T follicular helper cell (primary cell): ENCODE measurements at regions not wholly inside any gene's neighbourhood (a gene's known extent, or its start where the extent isn't known, plus 50 kb on each side); places are given as distances from the start of the nearest gene placed in this dataset.

Experiments used
- DNase-seq: peaks from one replicate; pipeline ENCODE4 v3.0.0-alpha.2; 2020; ENCODE audit warnings: low read depth

GRCh38 chr6:28736121-28736520 is 187.7 kb downstream of the TRIM27 start:
- DNase-seq = no peak

GRCh38 chr6:28737750-28738395 is 185.9 kb downstream of the TRIM27 start:
- no peak for DNase-seq

- no peak for DNase-seq
Measured at GRCh38 chr6:28738396-28738765, 185.4 kb downstream of the TRIM27 start.

- no peak for DNase-seq
Measured at GRCh38 chr6:28741363-28741762, 182.4 kb downstream of the TRIM27 start.

- no peak for DNase-seq
Measured at GRCh38 chr6:28742668-28743270, 181.0 kb downstream of the TRIM27 start.

GRCh38 chr6:28743271-28743789 is 180.5 kb downstream of the TRIM27 start:
- no peak for DNase-seq

- no peak for DNase-seq
Measured at GRCh38 chr6:28747083-28747630, 176.6 kb downstream of the TRIM27 start.

GRCh38 chr6:28747631-28748157 is 176.1 kb downstream of the TRIM27 start:
- no peak for DNase-seq

GRCh38 chr6:28748192-28748591 is 175.6 kb downstream of the TRIM27 start:
- DNase-seq = no peak

- DNase-seq = no peak
Measured at GRCh38 chr6:28750926-28751458, 172.8 kb downstream of the TRIM27 start.

GRCh38 chr6:28751514-28751913 is 172.3 kb downstream of the TRIM27 start:
- DNase-seq = no peak

- no peak for DNase-seq
Measured at GRCh38 chr6:28751963-28752350, 171.8 kb downstream of the TRIM27 start.

GRCh38 chr6:28757429-28758045 is 166.2 kb downstream of the TRIM27 start:
- no peak for DNase-seq

- DNase-seq = no peak
Measured at GRCh38 chr6:28758046-28758817, 165.6 kb downstream of the TRIM27 start.

- DNase-seq = no peak
Measured at GRCh38 chr6:28758818-28759235, 165.0 kb downstream of the TRIM27 start.

GRCh38 chr6:28764014-28764723 is 159.6 kb downstream of the TRIM27 start:
- DNase-seq = no peak

GRCh38 chr6:28764761-28765282 is 159.0 kb downstream of the TRIM27 start:
- no peak for DNase-seq

- DNase-seq = no peak
Measured at GRCh38 chr6:28765978-28766351, 157.8 kb downstream of the TRIM27 start.

- DNase-seq = no peak
Measured at GRCh38 chr6:28766426-28766825, 157.4 kb downstream of the TRIM27 start.

- no peak for DNase-seq
Measured at GRCh38 chr6:28767133-28767532, 156.7 kb downstream of the TRIM27 start.

- no peak for DNase-seq
Measured at GRCh38 chr6:28767691-28768090, 156.1 kb downstream of the TRIM27 start.
